ENCODE measurements at regions not wholly inside any gene's neighbourhood (a gene's known extent, or its start where the extent isn't known, plus 50 kb on each side); places are given as distances from the start of the nearest gene placed in this dataset.

DNA sequence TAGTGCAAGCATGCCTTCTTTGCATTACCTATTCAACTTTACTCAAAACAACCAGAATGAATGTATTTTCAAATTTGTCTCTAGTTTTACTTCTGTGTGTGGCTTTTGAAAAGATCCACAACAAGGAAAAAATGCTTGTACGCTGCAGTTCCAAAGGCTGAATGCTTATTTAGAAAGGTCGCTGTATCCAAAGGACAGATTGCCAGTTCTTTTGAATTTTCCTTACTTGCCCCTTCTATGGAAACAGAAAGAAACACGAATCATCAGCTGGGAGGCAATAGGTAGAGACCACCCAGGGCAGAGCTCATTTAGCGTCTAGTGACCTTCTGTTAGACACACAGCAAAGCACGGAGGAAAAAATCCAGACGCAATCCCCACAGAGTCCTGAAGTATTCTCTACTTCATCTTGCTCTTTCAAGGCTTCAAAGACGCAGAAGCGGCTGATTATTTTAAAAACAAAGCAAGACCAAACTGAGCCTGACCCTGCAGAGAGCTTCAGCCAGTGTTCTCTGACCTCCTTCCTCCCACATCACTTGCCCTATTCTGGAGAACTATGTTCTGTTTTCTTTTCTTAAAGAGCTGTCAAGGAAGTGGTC is 674.6 kb upstream of the SGCG start:
- no peaks in the 10 kb centered on the region for H3K27me3 ChIP-seq (replicated peaks in 1 of 4; ENCODE audit: control insufficient read depth in 3 of 4, extremely low read depth in 1 of 4, insufficient read depth in 3 of 4, low read length in 3 of 4)
- 0 out of 2 replicates have a peak overlapping the region, but pooled peaks have one; percentile 12 for H2AFZ ChIP-seq (ENCODE audit: low read length)
- H3K27ac ChIP-seq (ENCODE audit: low read depth, low read length) = no peak overlapping the region
- no peaks in the 10 kb centered on the region for H3K79me1 ChIP-seq (ENCODE audit: low read depth, low read length)
- no peak overlapping the region for H2AK5ac ChIP-seq (ENCODE audit: low read depth, low read length)
- H2BK15ac ChIP-seq (ENCODE audit: low read length) = no peak overlapping the region
- no peak overlapping the region for H4K91ac ChIP-seq (replicated peaks; ENCODE audit: insufficient read length, low read length)
- H3K23ac ChIP-seq (ENCODE audit: insufficient read length) = no peak overlapping the region
- no peak overlapping the region for H2BK12ac ChIP-seq (ENCODE audit: low read depth, low read length)
- no peak overlapping the region for H3K4me2 ChIP-seq (ENCODE audit: insufficient read depth in 1 of 2, low read depth in 2 of 2, low read length in 2 of 2)
- ChIA-PET POLR2A (ENCODE audit: partially characterized antibody) (no interaction called here), CTCF (ENCODE audit: partially characterized antibody) (interaction anchor here (0.6 kb wide), 1 partner anchor 1074 kb away, joined by 3 read pairs; no protein-coding TSS in a partner anchor)
- no peaks in the 10 kb centered on the region for H3K23me2 ChIP-seq (ENCODE audit: low read depth, low read length)
- FAIRE-seq (no peak), DNase-seq (ENCODE audit: low read depth in 1 of 2, low spot score in 2 of 2) (no peak)
- no peaks in the 10 kb centered on the region for H3K4me1 ChIP-seq (replicated peaks in 1 of 4; ENCODE audit: control insufficient read depth in 3 of 4, insufficient read depth in 4 of 4, low read length in 3 of 4)
- H3K36me3 ChIP-seq (ENCODE audit: control insufficient read depth in 2 of 4, insufficient read depth in 4 of 4, low read length in 3 of 4) = no peaks in the 10 kb centered on the region
- no peak overlapping the region for H2BK120ac ChIP-seq (replicated peaks; ENCODE audit: low read depth, low read length)
- H3K79me2 ChIP-seq (ENCODE audit: control insufficient read depth in 1 of 2, insufficient read depth in 2 of 2, low read length in 2 of 2) = no peaks in the 10 kb centered on the region
- H4K5ac ChIP-seq (ENCODE audit: insufficient read length, low read depth, low read length) = no peak overlapping the region
- no peaks in the 10 kb centered on the region for H3K9me3 ChIP-seq (ENCODE audit: insufficient read depth in 2 of 2, low read depth in 1 of 2, low read length in 1 of 2)
- no peak overlapping the region for H3K4ac ChIP-seq (replicated peaks; ENCODE audit: insufficient read length, low read depth, low read length)
- H2BK20ac ChIP-seq (ENCODE audit: low read length) = no peak overlapping the region
- H3K14ac ChIP-seq (ENCODE audit: insufficient read length) = no peak overlapping the region
- no peaks in the 10 kb centered on the region for H4K20me1 ChIP-seq (replicated peaks in 1 of 2; ENCODE audit: control insufficient read depth in 1 of 2, insufficient read depth in 2 of 2, low read length in 2 of 2)
- no peak overlapping the region for H3K4me3 ChIP-seq (ENCODE audit: extremely low read depth in 1 of 4, insufficient read depth in 2 of 4, low read depth in 3 of 4, low read length in 4 of 4)
- H3K56ac ChIP-seq (replicated peaks; ENCODE audit: insufficient read length, low read depth, low read length) = no peak overlapping the region
- no peak overlapping the region for H3K18ac ChIP-seq (ENCODE audit: extremely low read depth, low read length)
- H3K9ac ChIP-seq (replicated peaks in 1 of 4; ENCODE audit: extremely low read depth in 1 of 4, low read depth in 3 of 4, low read length in 3 of 4) = no peak overlapping the region
- WGBS, 2 experiments (ENCODE audit: extremely low coverage in 1 of 2, insufficient coverage in 1 of 2, insufficient read length in 1 of 2, insufficient replicate concordance in 2 of 2, low coverage in 1 of 2, low lambda C conversion rate in 2 of 2, missing lambda C conversion rate in 1 of 2) = 94% methylated on average over 8 of the region's 8 CpGs; no CpG with 5 or more reads in 1 of the 2 experiments
- no peak overlapping the region for H2BK5ac ChIP-seq (ENCODE audit: low read depth, low read length)
- H4K8ac ChIP-seq (ENCODE audit: extremely low read depth, insufficient read depth, low read length) = no peak overlapping the region
- TF ChIP-seq MAFK (IDR thresholded peaks at IDR 0.05; ENCODE audit: low read depth, low read length) (no peak), SAP30 (IDR thresholded peaks at IDR 0.05; ENCODE audit: insufficient read depth, insufficient replicate concordance, low read length) (no peak), SIRT6 (IDR thresholded peaks at IDR 0.05; ENCODE audit: low read length) (no peak), CEBPB (IDR thresholded peaks at IDR 0.05; ENCODE audit: low read depth, low read length) (no peak), NRF1 (IDR thresholded peaks at IDR 0.05; ENCODE audit: low read depth, low read length) (no peak), PHF8 (conservative IDR thresholded peaks at IDR 0.05; ENCODE audit: low read depth, low read length) (no peak), TAF7 (optimal IDR thresholded peaks at IDR 0.05; ENCODE audit: borderline replicate concordance, low read depth, low read length) (no peak), JUN (IDR thresholded peaks at IDR 0.05; ENCODE audit: low read depth, low read length) (no peak), GABPA (IDR thresholded peaks at IDR 0.05; ENCODE audit: borderline replicate concordance, insufficient read depth, low read length) (no peak), SUZ12 (IDR thresholded peaks at IDR 0.05; ENCODE audit: low read length) (no peak)
- TF ChIP-seq, protein P1, sequence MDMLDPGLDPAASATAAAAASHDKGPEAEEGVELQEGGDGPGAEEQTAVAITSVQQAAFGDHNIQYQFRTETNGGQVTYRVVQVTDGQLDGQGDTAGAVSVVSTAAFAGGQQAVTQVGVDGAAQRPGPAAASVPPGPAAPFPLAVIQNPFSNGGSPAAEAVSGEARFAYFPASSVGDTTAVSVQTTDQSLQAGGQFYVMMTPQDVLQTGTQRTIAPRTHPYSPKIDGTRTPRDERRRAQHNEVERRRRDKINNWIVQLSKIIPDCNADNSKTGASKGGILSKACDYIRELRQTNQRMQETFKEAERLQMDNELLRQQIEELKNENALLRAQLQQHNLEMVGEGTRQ (IDR thresholded peaks at IDR 0.05; ENCODE audit: low read length) = no peak
- TF ChIP-seq, protein P2, sequence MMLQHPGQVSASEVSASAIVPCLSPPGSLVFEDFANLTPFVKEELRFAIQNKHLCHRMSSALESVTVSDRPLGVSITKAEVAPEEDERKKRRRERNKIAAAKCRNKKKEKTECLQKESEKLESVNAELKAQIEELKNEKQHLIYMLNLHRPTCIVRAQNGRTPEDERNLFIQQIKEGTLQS (IDR thresholded peaks at IDR 0.05; ENCODE audit: insufficient read depth, low read depth, low read length) = no peak
